GM18867 (cell line): ENCODE measurements at regions not wholly inside any gene's neighbourhood (a gene's known extent, or its start where the extent isn't known, plus 50 kb on each side); places are given as distances from the start of the nearest gene placed in this dataset.

Source experiments
- ATAC-seq: cut with Tn5 transposase; IDR thresholded peaks from one replicate; pipeline ENCODE4 v1.9.1; 2021; ENCODE audit warnings: mild to moderate bottlenecking, moderate library complexity; ENCODE audit not compliant: unreplicated experiment

DNA sequence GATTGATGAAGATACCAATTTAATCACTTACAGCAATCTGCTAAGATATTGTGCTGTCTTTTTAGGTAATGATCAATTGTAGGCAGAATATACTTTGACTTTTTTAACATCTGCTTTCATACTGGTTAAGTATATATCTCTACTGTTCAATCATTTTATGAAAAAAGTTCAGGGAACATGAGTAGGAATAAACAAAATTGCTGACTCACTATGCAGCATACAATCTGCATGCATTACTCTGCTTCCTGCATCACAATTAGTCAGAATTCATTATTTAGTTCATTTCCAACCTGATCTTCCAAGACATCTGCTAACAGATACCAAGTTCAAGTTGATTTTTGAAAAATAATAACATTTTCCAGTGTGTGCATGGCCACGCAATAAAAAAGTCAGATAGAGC, 1430.4 kb upstream of the LRRTM1 start:
- no peak for ATAC-seq

- ATAC-seq, result no peak
These were observed 1410.3 kb upstream of the LRRTM1 start for GRCh38 chr2:81714817-81715216.

GRCh38 chr2:81706856-81707255, 1402.3 kb upstream of the LRRTM1 start:
- ATAC-seq, result no peak

DNA sequence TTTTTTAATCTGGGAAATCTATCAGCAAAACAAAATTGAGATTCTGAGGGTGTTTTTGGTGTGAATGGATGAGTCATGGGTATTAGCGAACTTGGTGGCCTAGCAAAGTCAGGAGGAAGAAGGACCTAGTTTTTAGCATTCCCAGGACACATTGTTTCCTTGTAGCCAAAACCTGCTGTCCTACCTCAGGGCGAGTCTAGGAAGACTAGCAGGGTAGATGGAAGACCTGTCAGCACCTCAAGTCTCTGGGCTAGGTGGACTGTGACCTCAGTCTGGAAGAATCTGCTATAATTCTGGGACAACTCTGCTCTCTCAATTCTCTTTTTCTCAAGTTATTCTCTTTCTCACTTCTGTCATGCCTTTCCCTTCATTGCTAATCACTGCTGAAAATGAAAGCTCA, 1399.3 kb upstream of the LRRTM1 start:
- no peak for ATAC-seq

DNA sequence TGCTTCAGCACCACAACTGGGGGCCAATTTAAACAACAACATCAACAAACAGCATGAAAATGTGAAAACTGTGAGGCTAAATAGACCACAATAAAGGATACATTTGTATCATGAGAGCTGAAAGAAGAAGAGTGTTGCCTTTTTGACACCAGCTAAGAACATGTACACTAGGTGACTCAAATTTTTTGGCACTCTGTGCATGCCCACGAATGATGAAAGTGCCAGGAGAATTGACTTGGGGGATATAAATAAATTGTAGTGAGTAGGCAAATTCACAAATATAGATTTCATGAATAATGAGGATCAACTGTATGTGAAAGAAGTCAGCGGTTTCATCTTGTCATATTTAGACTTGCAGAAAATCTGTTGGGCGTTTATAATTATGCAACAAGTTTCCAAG, 1388.0 kb upstream of the LRRTM1 start:
- no peak for ATAC-seq

DNA sequence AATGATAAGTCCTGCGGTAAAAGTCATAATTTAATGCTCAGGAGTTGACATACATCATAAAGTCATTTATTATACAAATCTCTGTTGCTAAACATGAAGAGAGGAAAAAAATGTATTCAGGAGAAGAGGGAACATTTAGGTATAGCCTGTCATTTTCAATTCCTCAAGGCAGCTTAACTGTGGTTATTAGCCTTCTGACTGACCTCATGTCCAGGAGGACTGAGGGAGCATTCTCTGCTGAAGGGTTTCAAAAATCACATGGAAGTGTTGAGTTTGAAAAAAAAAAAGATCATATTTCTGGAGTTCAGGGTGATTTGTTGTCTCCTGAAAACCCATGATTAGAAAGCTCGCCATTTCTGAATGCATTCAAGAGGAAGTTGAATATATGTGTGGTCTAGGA, 1371.1 kb upstream of the LRRTM1 start:
- no peak for ATAC-seq

GRCh38 chr2:81672923-81673322, 1368.4 kb upstream of the LRRTM1 start:
- ATAC-seq, result no peak

DNA sequence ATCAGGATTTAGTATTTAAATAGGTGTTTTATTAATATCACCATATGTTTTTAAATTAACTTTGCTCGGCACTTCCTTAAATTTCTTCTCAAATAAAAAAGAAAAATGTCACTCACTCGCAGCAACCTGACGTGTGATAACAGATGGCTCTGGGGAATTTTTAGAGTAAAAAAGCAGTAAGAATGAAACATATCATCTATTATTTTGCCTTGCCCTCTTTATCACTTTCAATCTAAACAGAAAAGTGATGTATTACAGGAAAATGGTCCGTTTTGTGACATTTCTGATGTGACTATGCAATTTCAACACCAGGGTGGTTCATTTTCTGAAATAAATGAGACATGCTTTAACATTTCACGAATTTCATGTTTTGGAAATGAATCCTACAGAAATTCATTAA, 1368.0 kb upstream of the LRRTM1 start:
- ATAC-seq, result no peak

DNA sequence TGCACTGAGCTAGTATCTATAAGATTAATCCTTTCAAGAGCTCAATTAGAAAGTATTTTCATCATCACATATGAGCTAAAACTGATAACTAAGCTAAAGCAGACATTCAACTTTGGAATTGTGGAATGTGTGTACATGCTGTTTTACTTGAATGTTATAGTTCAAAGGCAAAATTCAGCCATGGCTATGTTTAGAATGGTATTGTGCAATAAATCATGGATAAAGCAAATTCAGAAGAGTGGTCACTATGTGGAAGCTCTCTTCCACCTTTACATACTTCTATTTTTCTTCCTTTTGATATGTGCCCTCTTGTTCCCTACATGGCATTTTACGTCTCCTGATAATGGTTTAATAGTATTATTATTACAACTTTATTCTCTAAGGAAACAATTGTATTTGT, 1366.3 kb upstream of the LRRTM1 start:
- no peak for ATAC-seq

DNA sequence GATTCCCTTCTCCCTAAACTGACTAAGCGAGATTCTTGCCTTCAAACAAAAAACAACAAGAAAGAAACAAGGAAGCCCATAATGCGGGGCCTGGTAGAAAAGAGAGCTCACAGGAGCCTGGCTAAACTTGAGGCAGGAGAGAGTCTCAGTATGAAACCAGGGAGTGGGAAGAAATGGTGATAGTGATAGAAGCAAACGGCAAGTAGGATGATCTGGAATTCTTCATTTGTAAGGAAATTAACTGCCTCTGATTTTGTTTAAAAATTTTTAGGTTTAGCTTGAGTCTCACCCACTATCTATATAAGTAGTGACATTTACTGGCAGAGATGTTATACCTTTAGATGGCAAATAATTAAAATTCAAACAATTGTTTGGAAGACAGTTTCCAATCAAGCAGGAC, 1356.5 kb upstream of the LRRTM1 start:
- no peak for ATAC-seq

- ATAC-seq, result no peak
These were observed 1353.7 kb upstream of the LRRTM1 start for GRCh38 chr2:81658227-81658626.

- ATAC-seq, result no peak
These were observed 1345.8 kb upstream of the LRRTM1 start for GRCh38 chr2:81650048-81650971.

DNA sequence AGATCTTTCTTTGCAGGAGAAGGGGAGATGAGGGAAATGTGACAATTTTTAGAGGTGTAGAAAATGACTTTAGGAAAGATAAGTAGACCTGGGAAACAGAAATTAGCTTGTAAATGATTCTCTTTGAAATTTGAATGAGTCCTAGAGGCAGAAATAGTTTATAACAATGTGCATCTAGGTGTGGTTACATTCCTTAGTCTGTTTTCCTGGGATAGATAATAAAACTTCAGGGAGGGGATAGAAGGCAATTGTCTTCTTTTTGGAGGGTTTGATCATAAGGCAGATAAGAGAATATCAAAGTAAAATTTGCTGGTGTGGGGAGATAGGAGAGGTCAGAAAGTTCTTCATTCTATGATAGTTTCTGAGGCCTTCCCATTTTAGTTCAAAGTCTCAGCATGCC, 1344.3 kb upstream of the LRRTM1 start:
- no peak for ATAC-seq

DNA sequence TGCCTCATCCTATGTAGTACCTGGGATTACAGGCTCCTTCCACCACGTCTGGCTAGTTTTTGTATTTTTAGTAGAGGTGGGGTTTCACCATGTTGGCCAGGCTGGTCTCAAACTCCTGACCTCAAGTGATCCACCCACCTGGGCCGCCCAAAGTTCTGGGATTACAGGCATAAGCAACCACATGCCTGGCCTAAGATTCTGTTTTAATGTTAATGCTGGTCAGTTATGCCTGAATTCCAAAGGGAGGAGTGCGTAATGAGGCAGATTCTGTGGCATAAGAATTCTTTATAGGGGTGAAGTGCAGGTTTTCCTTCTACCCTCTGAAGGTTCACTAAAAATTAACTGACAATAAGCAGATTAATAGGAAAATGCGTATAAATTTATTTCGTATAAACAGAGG, 1343.8 kb upstream of the LRRTM1 start:
- ATAC-seq, result no peak

DNA sequence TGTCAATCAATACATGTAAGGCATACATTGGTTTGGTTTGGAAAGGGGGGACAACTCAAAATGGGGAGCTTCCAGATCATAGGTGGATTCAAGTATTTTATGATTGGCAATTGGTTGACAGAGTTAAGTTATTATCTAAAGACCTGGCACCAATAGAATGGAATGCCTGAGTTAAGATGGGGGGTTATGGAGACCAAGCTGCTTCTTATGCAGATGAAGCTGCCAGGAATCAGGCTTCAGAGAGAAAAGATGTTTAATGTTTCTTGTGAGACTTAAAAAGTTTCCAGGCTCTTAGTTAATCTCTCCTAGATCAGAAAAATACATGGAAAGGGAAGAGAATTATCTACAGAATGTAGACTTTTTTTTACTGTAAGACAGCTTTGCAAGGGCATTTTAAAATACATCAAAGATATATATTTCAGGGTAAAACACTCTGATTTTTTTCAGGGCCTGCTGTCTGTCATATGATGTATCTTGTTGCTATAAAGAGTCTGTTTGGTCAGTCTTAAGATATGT, 1343.2 kb upstream of the LRRTM1 start:
- ATAC-seq, result no peak

- ATAC-seq, result no peak
These were observed 1341.3 kb upstream of the LRRTM1 start for GRCh38 chr2:81645745-81646301.

GRCh38 chr2:81644189-81644588, 1339.6 kb upstream of the LRRTM1 start:
- no peak for ATAC-seq

GRCh38 chr2:81624825-81625224, 1320.3 kb upstream of the LRRTM1 start:
- no peak for ATAC-seq

GRCh38 chr2:81600088-81600487, 1295.5 kb upstream of the LRRTM1 start:
- ATAC-seq, result no peak

GRCh38 chr2:81598453-81598852, 1293.9 kb upstream of the LRRTM1 start:
- ATAC-seq, result no peak

DNA sequence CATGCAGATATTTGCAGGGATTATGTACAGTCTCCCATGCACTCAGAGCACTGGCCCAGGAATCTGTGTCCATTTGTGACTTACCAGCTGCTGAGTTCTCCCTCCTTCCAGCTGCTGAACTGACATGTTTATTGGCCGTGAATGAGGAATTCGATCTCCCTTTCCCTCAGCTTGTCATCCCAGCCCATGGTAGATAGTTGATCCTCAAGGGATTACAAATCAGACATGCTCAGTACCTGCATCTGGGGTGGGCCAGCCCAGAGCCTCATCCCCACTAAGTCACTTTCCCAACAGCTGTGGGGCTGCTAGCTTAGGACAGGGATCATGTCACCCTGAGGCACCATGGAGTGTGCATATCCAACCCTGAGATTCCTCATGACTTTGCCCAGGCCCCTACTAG, 1284.9 kb upstream of the LRRTM1 start:
- no peak for ATAC-seq

DNA sequence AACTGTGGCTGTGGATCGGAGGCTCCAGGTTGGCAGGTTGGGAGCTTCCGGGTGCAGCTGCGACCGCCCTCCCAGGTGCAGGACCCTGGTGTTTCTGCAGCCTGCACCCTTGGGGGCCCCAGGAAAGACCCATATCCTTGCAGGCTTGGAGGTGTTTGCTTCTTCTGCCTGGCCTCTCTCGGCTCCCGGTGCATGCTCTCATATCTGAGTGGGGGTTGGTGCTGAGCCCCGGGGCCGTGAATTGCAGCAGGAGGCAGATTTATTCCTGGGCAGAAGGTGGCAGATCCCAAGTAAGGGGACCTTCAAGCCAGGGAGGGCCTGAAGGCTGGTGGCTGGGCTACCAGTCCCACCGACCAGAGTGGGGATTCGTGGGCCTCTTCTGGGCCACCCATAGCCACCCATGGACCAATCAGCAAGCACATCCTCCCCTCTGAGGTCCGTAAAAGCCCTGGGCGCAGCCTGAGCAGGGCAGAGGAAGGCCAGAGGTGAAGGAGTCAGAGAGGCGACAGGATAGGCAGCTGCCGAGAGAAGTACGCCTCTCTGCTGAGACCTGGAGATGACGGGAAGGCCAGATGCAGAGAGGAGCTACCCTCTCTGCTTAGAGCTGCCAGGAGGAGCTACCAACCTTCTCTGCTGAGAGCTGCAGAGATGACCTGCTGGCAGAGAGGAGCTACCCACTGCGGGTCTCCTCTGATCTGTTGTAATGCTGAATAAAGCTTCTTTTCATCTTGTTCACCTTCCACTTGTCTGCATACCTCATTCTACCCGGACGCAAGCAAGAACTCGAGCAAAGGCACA, 1279.0 kb upstream of the LRRTM1 start:
- ATAC-seq, result no peak
